ENCODE measurements at regions not wholly inside any gene's neighbourhood (a gene's known extent, or its start where the extent isn't known, plus 50 kb on each side); places are given as distances from the start of the nearest gene placed in this dataset.

DNA sequence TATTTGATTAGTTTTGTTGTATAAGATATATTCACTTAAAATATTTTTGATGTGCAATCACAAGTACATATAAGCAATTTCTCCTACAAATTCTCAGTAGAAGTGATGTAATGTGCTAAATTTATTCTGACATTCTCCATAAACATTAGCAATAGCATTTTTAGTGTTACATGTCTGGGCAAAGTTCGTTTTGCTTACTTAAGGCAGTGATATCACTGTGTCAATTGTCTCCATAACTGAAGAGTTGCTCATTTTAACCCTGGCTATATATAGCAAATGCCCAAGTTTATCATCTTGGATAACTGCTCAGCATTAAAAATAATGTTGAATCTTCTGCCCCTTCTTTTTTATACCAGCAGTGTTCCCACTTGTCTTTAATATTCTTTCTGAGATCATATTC lies 340.0 kb upstream of the NDST4 start:
- TF ChIP-seq, protein P1, sequence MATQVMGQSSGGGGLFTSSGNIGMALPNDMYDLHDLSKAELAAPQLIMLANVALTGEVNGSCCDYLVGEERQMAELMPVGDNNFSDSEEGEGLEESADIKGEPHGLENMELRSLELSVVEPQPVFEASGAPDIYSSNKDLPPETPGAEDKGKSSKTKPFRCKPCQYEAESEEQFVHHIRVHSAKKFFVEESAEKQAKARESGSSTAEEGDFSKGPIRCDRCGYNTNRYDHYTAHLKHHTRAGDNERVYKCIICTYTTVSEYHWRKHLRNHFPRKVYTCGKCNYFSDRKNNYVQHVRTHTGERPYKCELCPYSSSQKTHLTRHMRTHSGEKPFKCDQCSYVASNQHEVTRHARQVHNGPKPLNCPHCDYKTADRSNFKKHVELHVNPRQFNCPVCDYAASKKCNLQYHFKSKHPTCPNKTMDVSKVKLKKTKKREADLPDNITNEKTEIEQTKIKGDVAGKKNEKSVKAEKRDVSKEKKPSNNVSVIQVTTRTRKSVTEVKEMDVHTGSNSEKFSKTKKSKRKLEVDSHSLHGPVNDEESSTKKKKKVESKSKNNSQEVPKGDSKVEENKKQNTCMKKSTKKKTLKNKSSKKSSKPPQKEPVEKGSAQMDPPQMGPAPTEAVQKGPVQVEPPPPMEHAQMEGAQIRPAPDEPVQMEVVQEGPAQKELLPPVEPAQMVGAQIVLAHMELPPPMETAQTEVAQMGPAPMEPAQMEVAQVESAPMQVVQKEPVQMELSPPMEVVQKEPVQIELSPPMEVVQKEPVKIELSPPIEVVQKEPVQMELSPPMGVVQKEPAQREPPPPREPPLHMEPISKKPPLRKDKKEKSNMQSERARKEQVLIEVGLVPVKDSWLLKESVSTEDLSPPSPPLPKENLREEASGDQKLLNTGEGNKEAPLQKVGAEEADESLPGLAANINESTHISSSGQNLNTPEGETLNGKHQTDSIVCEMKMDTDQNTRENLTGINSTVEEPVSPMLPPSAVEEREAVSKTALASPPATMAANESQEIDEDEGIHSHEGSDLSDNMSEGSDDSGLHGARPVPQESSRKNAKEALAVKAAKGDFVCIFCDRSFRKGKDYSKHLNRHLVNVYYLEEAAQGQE (IDR thresholded peaks at IDR 0.05; ENCODE audit: insufficient read depth in 1 of 2, low read depth in 2 of 2, low read length in 1 of 2) = no peak
- TF ChIP-seq, protein P2, sequence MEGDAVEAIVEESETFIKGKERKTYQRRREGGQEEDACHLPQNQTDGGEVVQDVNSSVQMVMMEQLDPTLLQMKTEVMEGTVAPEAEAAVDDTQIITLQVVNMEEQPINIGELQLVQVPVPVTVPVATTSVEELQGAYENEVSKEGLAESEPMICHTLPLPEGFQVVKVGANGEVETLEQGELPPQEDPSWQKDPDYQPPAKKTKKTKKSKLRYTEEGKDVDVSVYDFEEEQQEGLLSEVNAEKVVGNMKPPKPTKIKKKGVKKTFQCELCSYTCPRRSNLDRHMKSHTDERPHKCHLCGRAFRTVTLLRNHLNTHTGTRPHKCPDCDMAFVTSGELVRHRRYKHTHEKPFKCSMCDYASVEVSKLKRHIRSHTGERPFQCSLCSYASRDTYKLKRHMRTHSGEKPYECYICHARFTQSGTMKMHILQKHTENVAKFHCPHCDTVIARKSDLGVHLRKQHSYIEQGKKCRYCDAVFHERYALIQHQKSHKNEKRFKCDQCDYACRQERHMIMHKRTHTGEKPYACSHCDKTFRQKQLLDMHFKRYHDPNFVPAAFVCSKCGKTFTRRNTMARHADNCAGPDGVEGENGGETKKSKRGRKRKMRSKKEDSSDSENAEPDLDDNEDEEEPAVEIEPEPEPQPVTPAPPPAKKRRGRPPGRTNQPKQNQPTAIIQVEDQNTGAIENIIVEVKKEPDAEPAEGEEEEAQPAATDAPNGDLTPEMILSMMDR (IDR thresholded peaks at IDR 0.05) = no peak
- TF ChIP-seq POLR2AphosphoS5 (IDR thresholded peaks at IDR 0.05; ENCODE audit: low read depth, low read length) = no peak
- no peak for TF ChIP-seq SIN3A (IDR thresholded peaks at IDR 0.05; ENCODE audit: borderline replicate concordance, insufficient read depth, low read depth, low read length)
- no peak for TF ChIP-seq TCF7L2 (IDR thresholded peaks at IDR 0.05; ENCODE audit: low read depth, low read length)
